ENCODE measurements at regions not wholly inside any gene's neighbourhood (a gene's known extent, or its start where the extent isn't known, plus 50 kb on each side); places are given as distances from the start of the nearest gene placed in this dataset.

DNA sequence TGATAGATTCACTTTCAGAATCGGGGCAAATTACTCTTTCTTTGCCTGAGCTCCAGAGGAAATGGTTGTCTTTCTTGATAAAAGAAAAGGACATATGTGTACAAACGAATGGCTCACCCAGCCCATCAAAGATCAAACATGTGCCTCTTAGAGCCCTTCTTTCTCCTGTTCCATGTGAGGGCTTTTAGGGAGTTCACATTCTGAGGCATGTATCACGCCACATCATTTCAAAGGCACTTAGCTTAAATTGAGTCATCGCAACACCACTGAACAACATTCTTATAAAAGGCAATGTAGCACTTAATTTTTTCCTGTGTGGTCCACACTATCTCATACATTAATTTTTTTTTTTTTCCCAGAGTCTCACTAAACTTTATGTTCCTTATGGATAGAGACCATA lies 521.0 kb downstream of the SUCLA2 start:
- no peak for FAIRE-seq
- Histone ChIP-seq H3K27ac (ENCODE audit: extremely low read length, insufficient read depth, low read length) (no peak overlapping the region), H4K20me1 (ENCODE audit: insufficient read depth, low read length) (no peaks in the 10 kb centered on the region), H3K4me2 (ENCODE audit: low read depth, low read length) (no peak overlapping the region), H2AFZ (ENCODE audit: low read length) (no peak overlapping the region), H3K27me3 (ENCODE audit: control insufficient read depth in 1 of 2, insufficient read depth in 2 of 2, low read length in 2 of 2) (no peaks in the 10 kb centered on the region), H3K9ac (ENCODE audit: insufficient read depth, low read depth, low read length) (no peak overlapping the region), H3K4me3 (replicated peaks in 1 of 3; ENCODE audit: insufficient read depth in 1 of 3, low read depth in 2 of 3, low read length in 3 of 3) (no peak overlapping the region), H3K9me3 (ENCODE audit: low read length) (no peaks in the 10 kb centered on the region), H3K79me2 (ENCODE audit: insufficient read depth, low read length) (no peaks in the 10 kb centered on the region), H3K4me1 (ENCODE audit: insufficient read depth, low read length) (no peaks in the 10 kb centered on the region), H3K36me3 (replicated peaks in 1 of 2; ENCODE audit: control insufficient read depth in 1 of 2, insufficient read depth in 2 of 2, low read length in 2 of 2) (no peaks in the 10 kb centered on the region)
- BruUV-seq (replicated peaks), result no TSS peak
- intact Hi-C loops (cut with micrococcal nuclease; ENCODE audit: unreplicated experiment), result no loop called here
- POLR2A ChIA-PET, result no interaction called here
- in situ Hi-C loops (cut with HindIII; ENCODE audit: extremely low pct_ligation_motif_present, low pct_unique_long_range_greater_than_20kb), result no loop called here
- no peak for DNase-seq (ENCODE audit: low spot score)
- CTCF ChIA-PET (ENCODE audit: low intra/inter-chr PET ratio, low total read pairs), result no interaction called here
- no peak for ATAC-seq
- WGBS (ENCODE audit: low lambda C conversion rate), result 41% methylated on average over 4 of the region's 4 CpGs
- TF ChIP-seq ZNF772 (CRISPR knock-in tag; IDR thresholded peaks at IDR 0.05) (no peak), TEAD2 (CRISPR knock-in tag; IDR thresholded peaks at IDR 0.05) (no peak), MEIS2 (CRISPR knock-in tag; IDR thresholded peaks at IDR 0.05) (no peak), ZNF124 (CRISPR knock-in tag; IDR thresholded peaks at IDR 0.05) (no peak), PHB2 (IDR thresholded peaks at IDR 0.05; ENCODE audit: partially characterized antibody) (no peak), ZNF75D (CRISPR knock-in tag; IDR thresholded peaks at IDR 0.05; ENCODE audit: borderline replicate concordance) (no peak), NR2C2 (CRISPR knock-in tag; IDR thresholded peaks at IDR 0.05; ENCODE audit: borderline replicate concordance) (no peak), RBFOX2 (IDR thresholded peaks at IDR 0.05; ENCODE audit: low read depth, low read length) (no peak), ZNF543 (CRISPR knock-in tag; IDR thresholded peaks at IDR 0.05) (no peak)
- TF ChIP-seq, protein P1, sequence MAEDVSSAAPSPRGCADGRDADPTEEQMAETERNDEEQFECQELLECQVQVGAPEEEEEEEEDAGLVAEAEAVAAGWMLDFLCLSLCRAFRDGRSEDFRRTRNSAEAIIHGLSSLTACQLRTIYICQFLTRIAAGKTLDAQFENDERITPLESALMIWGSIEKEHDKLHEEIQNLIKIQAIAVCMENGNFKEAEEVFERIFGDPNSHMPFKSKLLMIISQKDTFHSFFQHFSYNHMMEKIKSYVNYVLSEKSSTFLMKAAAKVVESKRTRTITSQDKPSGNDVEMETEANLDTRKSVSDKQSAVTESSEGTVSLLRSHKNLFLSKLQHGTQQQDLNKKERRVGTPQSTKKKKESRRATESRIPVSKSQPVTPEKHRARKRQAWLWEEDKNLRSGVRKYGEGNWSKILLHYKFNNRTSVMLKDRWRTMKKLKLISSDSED (CRISPR knock-in tag; IDR thresholded peaks at IDR 0.05), result no peak
- TF ChIP-seq, protein P2, sequence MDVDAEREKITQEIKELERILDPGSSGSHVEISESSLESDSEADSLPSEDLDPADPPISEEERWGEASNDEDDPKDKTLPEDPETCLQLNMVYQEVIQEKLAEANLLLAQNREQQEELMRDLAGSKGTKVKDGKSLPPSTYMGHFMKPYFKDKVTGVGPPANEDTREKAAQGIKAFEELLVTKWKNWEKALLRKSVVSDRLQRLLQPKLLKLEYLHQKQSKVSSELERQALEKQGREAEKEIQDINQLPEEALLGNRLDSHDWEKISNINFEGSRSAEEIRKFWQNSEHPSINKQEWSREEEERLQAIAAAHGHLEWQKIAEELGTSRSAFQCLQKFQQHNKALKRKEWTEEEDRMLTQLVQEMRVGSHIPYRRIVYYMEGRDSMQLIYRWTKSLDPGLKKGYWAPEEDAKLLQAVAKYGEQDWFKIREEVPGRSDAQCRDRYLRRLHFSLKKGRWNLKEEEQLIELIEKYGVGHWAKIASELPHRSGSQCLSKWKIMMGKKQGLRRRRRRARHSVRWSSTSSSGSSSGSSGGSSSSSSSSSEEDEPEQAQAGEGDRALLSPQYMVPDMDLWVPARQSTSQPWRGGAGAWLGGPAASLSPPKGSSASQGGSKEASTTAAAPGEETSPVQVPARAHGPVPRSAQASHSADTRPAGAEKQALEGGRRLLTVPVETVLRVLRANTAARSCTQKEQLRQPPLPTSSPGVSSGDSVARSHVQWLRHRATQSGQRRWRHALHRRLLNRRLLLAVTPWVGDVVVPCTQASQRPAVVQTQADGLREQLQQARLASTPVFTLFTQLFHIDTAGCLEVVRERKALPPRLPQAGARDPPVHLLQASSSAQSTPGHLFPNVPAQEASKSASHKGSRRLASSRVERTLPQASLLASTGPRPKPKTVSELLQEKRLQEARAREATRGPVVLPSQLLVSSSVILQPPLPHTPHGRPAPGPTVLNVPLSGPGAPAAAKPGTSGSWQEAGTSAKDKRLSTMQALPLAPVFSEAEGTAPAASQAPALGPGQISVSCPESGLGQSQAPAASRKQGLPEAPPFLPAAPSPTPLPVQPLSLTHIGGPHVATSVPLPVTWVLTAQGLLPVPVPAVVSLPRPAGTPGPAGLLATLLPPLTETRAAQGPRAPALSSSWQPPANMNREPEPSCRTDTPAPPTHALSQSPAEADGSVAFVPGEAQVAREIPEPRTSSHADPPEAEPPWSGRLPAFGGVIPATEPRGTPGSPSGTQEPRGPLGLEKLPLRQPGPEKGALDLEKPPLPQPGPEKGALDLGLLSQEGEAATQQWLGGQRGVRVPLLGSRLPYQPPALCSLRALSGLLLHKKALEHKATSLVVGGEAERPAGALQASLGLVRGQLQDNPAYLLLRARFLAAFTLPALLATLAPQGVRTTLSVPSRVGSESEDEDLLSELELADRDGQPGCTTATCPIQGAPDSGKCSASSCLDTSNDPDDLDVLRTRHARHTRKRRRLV (CRISPR knock-in tag; IDR thresholded peaks at IDR 0.05), result no peak
- TF ChIP-seq, protein P3, sequence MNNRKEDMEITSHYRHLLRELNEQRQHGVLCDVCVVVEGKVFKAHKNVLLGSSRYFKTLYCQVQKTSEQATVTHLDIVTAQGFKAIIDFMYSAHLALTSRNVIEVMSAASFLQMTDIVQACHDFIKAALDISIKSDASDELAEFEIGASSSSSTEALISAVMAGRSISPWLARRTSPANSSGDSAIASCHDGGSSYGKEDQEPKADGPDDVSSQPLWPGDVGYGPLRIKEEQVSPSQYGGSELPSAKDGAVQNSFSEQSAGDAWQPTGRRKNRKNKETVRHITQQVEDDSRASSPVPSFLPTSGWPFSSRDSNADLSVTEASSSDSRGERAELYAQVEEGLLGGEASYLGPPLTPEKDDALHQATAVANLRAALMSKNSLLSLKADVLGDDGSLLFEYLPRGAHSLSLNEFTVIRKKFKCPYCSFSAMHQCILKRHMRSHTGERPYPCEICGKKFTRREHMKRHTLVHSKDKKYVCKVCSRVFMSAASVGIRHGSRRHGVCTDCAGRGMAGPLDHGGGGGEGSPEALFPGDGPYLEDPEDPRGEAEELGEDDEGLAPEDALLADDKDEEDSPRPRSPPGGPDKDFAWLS (CRISPR knock-in tag; IDR thresholded peaks at IDR 0.05; ENCODE audit: borderline replicate concordance), result no peak

All from HepG2 (cell line).